Activated T-cell treated with anti-CD3 and anti-CD28 coated beads, Interleukin-2, amount 50 U/mL, for 72 hours (primary cell): ENCODE measurements at regions not wholly inside any gene's neighbourhood (a gene's known extent, or its start where the extent isn't known, plus 50 kb on each side); places are given as distances from the start of the nearest gene placed in this dataset.

ENCODE experiments used
- ATAC-seq, 2 donors: fragments of 150-1000 bp; cut with Tn5 transposase; replicated peaks in 1 of 2; 2 replicates each; pipeline ENCODE4 v1.10.0; 2021; ENCODE audit warnings: moderate library complexity in 2 of 2, mild to moderate bottlenecking in 1 of 2
- DNase-seq, 2 donors: peaks; one replicate each; pipeline ENCODE4 v3.0.0; 2021 to 2022; ENCODE audit warnings: mixed read lengths in 1 of 2
- H3K27ac Mint-ChIP-seq: one replicate; pipeline ENCODE4 v1.8.0; 2022; ENCODE audit warnings: mild to moderate bottlenecking, moderate library complexity, mixed read lengths
- H3K27me3 Mint-ChIP-seq: one replicate; pipeline ENCODE4 v1.8.0; 2022; ENCODE audit warnings: low read depth, mixed read lengths
- H3K36me3 Mint-ChIP-seq, 2 donors: one replicate each; pipeline ENCODE4 v1.8.0; 2022; ENCODE audit warnings: mixed read lengths in 2 of 2, mild to moderate bottlenecking in 1 of 2; ENCODE audit not compliant: insufficient read depth in 2 of 2
- H3K4me1 Mint-ChIP-seq: one replicate; pipeline ENCODE4 v1.8.0; 2022; ENCODE audit warnings: low read depth, mixed read lengths
- H3K4me3 Mint-ChIP-seq, 2 donors: one replicate each; pipeline ENCODE4 v1.8.0; 2022; ENCODE audit warnings: mild to moderate bottlenecking in 2 of 2, mixed read lengths in 2 of 2, moderate library complexity in 2 of 2
- H3K9me3 Mint-ChIP-seq, 2 donors: one replicate each; pipeline ENCODE4 v1.8.0; 2022; ENCODE audit warnings: mixed read lengths in 2 of 2

DNA sequence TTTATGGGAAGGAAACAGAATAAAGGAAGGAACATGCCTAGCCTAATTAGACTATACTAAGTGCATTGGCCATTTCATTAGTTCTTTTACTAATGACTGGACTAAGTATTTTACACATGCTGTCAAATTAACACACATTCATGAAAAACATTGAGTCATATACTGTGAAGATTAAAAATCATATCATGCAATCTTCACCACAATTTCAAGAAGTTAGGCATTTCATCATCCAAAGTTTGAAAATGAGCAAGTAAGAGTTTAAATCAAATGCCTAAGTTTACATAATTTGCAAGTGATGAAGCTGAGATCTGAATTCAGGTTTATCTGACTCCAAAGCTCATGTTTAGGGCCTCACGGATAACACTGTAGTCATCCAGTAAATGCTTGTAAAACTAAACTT, 601.0 kb downstream of the PDCD6IP start:
- Mint-ChIP-seq H3K4me3 (no peak overlapping the region), H3K4me1 (no peaks in the 10 kb centered on the region), H3K27me3 (no peaks in the 10 kb centered on the region), H3K36me3 (peaks cover 0 to 2% of the 10 kb centered on the region in 2 donors), H3K27ac (no peak overlapping the region), H3K9me3 (peaks cover 9 to 15% of the 10 kb centered on the region in 2 donors)
- ATAC-seq, result no peak
- DNase-seq, result no peak

DNA sequence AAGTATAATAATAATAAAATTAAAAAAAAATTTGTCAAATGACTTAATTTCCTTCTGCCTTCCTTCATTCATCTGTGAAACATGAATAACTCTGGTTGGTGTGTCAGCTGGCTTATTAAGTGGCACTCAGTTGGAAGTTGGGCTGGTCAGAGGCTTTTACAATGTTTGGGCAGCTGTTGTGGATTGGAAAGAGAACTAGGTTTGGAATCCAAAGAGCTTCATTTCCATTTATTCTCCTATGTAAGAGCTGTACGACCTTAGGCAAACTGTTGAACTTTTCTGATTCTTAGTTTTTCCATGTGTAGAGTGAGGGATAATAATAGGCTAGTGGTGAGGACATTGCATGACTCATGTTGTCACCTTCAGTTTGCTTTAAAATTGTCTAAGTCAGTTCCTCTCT, 606.7 kb downstream of the PDCD6IP start:
- ATAC-seq (no peak), DNase-seq (no peak)
- Mint-ChIP-seq H3K27me3 (no peaks in the 10 kb centered on the region), H3K9me3 (peaks cover 3 to 11% of the 10 kb centered on the region in 2 donors), H3K27ac (no peak overlapping the region), H3K4me1 (no peaks in the 10 kb centered on the region), H3K4me3 (no peak overlapping the region), H3K36me3 (peaks cover 0 to 4% of the 10 kb centered on the region in 2 donors)

DNA sequence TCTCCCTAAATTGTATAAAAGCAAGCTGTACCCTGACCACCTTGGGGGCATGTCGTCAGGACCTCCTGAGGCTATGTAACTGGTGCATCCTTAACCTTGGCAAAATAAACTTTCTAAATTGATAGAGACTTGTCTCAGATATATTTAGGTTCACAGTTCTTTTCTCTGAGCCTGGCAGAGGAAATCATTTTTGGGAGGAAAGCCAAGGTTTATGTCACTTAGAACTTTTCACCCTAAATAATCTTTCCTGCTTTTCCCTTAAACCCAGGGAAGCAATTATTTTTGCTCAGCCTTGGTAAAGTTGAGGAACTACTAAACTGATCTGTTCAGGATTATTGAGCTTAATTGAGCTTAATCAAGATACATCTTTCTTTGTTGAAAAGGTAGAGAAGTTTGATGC, 608.9 kb downstream of the PDCD6IP start:
- Mint-ChIP-seq H3K4me1 (no peaks in the 10 kb centered on the region), H3K4me3 (no peak overlapping the region), H3K36me3 (peaks cover 0 to 1% of the 10 kb centered on the region in 2 donors), H3K9me3 (peaks cover 0 to 2% of the 10 kb centered on the region in 2 donors), H3K27me3 (no peaks in the 10 kb centered on the region), H3K27ac (no peak overlapping the region)
- ATAC-seq, result no peak
- DNase-seq, result no peak

DNA sequence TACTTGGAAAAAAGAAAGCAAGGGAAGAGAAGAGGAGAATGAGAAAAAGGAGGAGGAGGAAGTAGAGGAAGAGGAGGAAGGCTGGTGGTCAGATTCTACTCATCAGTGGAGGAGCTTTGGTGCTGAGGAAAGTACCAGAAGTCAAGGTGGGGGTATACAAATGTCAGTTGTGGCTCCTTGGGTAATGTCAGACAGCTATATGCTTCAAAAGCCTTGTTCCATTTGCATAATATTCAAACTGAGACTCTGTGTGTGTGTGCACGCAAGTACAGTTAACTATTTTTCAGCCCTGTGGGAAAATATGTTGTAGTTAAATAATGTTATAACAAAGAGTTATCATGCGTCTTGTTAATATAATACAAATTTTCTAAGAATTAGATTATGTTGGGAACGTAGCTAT, 609.7 kb downstream of the PDCD6IP start:
- no peak overlapping the region for H3K4me3 Mint-ChIP-seq

DNA sequence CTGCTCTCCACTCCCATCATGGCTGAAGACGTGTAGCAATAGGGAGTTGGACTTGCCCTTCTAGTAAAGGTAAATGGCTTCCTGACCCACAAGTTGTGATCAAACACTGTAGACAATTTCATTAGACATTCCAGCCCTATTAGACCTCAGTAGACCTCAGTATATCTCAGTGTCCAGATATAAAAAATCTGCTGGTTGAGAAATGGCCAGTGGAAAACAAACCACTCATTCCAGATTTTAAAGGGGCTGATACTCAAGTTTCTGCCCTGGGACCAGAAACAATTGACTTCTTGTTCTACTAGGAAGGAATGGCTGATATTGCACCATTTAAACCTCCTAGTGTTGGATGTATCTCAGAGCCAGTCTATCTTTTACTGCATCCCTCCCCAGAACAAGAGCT, 613.2 kb downstream of the PDCD6IP start:
- Mint-ChIP-seq H3K27me3 (no peaks in the 10 kb centered on the region), H3K4me1 (no peaks in the 10 kb centered on the region), H3K36me3 (no peaks in the 10 kb centered on the region), H3K9me3 (no peaks in the 10 kb centered on the region), H3K27ac (no peak overlapping the region), H3K4me3 (no peak overlapping the region)
- ATAC-seq, result no peak
- no peak for DNase-seq

More for the DNA sequence above, 609.7 kb downstream of the PDCD6IP start:
- ATAC-seq, result no peak
- H3K9me3 Mint-ChIP-seq, result peaks cover 0 to 2% of the 10 kb centered on the region in 2 donors
- no peak for DNase-seq
- H3K4me1 Mint-ChIP-seq, result no peaks in the 10 kb centered on the region
- peaks cover 0 to 1% of the 10 kb centered on the region in 2 donors for H3K36me3 Mint-ChIP-seq
- no peaks in the 10 kb centered on the region for H3K27me3 Mint-ChIP-seq
- H3K27ac Mint-ChIP-seq, result no peak overlapping the region

DNA sequence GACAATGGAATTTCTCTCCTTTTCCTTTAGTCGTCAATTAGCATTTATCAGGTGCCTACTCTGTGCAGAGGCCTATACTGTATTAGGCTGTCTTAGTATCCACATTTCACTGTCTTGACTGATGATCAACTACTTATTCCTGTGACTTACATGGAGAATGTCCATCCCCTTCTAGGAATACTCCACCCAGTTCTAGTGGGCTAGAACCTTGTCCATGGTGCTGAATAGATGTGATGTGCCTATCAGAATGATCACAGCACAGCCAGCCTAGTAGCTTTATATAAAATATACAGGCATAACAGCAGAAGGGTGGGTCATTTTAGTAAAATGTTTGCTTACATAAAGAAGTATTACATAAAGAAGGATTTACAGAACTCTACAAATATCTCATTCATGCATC, 621.4 kb downstream of the PDCD6IP start:
- Mint-ChIP-seq H3K36me3 (no peaks in the 10 kb centered on the region), H3K4me1 (no peaks in the 10 kb centered on the region), H3K27ac (no peak overlapping the region), H3K9me3 (peaks cover 0 to 2% of the 10 kb centered on the region in 2 donors), H3K4me3 (no peak overlapping the region), H3K27me3 (peaks cover 10% of the 10 kb centered on the region)
- no peak for ATAC-seq
- DNase-seq, result no peak

DNA sequence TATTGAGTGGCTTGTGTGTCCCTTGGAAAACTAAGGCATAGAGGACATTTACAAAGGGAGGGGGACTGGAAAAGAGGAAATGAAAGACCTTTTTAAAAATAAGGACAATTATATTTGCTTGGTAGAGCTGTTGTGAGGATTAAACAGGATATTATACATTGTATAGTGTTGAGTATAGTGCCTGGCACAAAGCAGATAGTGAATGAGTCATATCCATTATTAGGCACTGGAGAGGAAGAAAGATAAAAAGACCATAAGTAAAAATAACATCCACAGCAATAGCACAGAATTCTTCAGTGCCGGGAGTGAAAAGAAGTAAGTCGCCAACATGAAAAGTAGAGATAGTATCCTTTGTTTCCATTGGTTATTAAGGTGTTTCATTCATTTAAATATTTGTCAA, 623.3 kb downstream of the PDCD6IP start:
- peaks cover 0 to 2% of the 10 kb centered on the region in 2 donors for H3K9me3 Mint-ChIP-seq
- no peaks in the 10 kb centered on the region for H3K36me3 Mint-ChIP-seq
- peaks cover 10% of the 10 kb centered on the region for H3K27me3 Mint-ChIP-seq
- DNase-seq, result no peak
- no peaks in the 10 kb centered on the region for H3K4me1 Mint-ChIP-seq
- H3K4me3 Mint-ChIP-seq, result no peak overlapping the region
- ATAC-seq, result no peak
- H3K27ac Mint-ChIP-seq, result no peak overlapping the region

DNA sequence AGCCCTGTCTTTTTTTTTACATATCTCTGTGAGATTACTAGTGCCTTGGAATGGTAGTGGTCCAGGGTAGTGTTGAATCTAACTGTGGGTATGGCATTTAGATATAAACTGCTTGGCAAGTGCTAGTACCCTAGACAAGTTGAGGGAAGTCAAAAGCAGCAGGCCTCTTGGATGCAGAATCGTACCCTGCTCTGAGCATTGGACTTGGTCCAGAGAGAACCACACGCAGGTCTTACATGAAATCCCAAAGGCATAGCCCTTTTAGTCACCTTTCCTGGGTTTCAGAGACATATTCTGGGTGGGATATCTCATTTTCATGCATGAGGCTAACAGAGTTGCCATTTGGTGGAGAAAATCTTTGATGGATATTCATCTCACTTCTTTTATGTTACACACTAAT, 641.4 kb downstream of the PDCD6IP start:
- no peaks in the 10 kb centered on the region for H3K4me1 Mint-ChIP-seq
- ATAC-seq (no peak), DNase-seq (no peak)
- no peaks in the 10 kb centered on the region for H3K36me3 Mint-ChIP-seq
- H3K27ac Mint-ChIP-seq, result no peak overlapping the region
- peaks cover 4 to 6% of the 10 kb centered on the region in 2 donors for H3K9me3 Mint-ChIP-seq
- no peaks in the 10 kb centered on the region for H3K27me3 Mint-ChIP-seq
- H3K4me3 Mint-ChIP-seq, result no peak overlapping the region

DNA sequence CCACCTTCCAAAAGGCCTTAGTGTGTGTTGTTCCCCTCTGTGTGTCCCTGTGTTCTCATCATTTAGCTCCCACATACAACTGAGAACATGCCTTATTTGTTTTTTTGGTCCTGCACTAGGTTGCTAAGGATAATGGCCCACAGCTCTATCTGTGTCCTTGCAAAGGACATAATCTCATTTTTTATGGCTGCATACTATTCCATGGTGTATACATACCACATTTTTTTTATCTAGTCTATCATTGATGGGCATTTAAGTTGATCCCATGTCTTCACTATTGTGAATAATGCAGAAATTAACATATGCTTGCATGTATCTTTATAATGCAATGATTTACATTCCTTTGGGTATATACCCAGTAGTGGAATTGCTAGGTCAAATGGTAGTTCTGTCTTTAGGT, 645.7 kb downstream of the PDCD6IP start:
- H3K4me3 Mint-ChIP-seq, result no peak overlapping the region
- H3K36me3 Mint-ChIP-seq, result peaks cover 1 to 5% of the 10 kb centered on the region in 2 donors
- ATAC-seq (no peak), DNase-seq (no peak)
- H3K27me3 Mint-ChIP-seq, result no peaks in the 10 kb centered on the region
- H3K27ac Mint-ChIP-seq, result no peak overlapping the region
- H3K4me1 Mint-ChIP-seq, result no peaks in the 10 kb centered on the region
- H3K9me3 Mint-ChIP-seq, result peaks cover 12 to 16% of the 10 kb centered on the region in 2 donors

DNA sequence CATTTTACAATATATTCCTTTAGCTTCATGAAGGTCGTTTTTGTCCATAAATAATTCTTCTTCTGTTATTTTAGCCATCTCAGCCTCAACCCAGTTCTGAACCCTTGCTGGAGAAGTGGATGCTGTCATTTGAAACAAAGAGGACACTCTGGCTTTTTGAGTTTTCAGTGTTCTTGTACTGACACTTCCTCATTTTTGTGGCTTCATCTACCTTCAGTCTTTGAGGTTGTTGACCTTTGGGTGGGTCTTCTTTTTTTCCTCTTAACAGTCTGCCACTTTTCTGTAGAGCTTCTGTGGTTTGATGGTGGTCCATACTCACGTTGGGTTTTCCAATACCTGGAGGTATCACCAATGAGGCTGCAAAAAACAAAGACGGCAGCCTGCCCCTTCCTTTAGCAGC, 650.9 kb downstream of the PDCD6IP start:
- ATAC-seq (no peak), DNase-seq (no peak)
- H3K4me1 Mint-ChIP-seq, result no peaks in the 10 kb centered on the region
- H3K4me3 Mint-ChIP-seq, result no peak overlapping the region
- H3K27ac Mint-ChIP-seq, result no peak overlapping the region
- H3K27me3 Mint-ChIP-seq, result no peaks in the 10 kb centered on the region
- peaks cover 1 to 5% of the 10 kb centered on the region in 2 donors for H3K36me3 Mint-ChIP-seq
- peaks cover 12% of the 10 kb centered on the region in 2 donors for H3K9me3 Mint-ChIP-seq

DNA sequence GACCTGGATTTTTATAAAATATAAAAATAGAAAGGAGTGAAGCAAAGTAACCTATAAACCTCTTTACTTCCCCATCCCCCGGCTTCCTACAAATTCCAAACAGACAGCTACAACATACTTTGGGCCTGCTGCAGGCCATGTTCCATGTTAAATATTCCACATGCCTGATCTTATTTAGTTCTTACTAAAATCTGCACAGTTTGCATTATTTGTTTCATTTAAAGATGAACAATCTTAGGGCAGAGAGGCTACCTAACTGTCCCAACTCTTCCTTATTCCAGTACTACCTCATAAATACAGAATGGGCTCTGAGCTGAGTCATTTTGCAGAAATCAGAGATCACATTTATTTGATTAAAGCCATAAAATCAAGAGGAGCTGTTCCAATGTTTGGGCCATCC, 665.0 kb downstream of the PDCD6IP start:
- Mint-ChIP-seq H3K4me1 (no peaks in the 10 kb centered on the region), H3K4me3 (no peak overlapping the region)

DNA sequence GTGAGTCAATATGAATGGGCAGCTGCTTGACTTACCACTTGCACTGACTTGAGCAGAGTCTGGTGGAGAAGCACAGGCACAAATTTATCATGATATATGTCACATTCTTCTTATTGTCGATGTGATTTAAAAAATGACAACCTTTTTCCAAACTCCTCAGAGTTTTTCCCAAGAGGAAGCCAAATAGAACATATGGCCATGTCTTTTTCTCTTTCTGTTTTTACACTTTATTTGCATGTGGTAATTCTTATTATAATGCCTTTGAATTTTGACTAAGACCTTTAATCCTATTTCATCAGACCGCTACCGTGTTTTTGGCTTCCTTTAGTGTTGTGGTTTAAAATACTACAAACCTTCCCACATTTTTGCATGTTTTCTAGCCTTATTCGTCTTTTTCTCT, 666.2 kb downstream of the PDCD6IP start:
- ATAC-seq, result no peak
- peaks cover 0 to 6% of the 10 kb centered on the region in 2 donors for H3K36me3 Mint-ChIP-seq
- H3K27me3 Mint-ChIP-seq, result no peaks in the 10 kb centered on the region

More for the DNA sequence above, 665.0 kb downstream of the PDCD6IP start:
- DNase-seq (no peak), ATAC-seq (no peak)
- H3K9me3 Mint-ChIP-seq, result peaks cover 9 to 13% of the 10 kb centered on the region in 2 donors
- no peaks in the 10 kb centered on the region for H3K27me3 Mint-ChIP-seq
- H3K27ac Mint-ChIP-seq, result no peak overlapping the region
- H3K36me3 Mint-ChIP-seq, result peaks cover 0 to 11% of the 10 kb centered on the region in 2 donors

DNA sequence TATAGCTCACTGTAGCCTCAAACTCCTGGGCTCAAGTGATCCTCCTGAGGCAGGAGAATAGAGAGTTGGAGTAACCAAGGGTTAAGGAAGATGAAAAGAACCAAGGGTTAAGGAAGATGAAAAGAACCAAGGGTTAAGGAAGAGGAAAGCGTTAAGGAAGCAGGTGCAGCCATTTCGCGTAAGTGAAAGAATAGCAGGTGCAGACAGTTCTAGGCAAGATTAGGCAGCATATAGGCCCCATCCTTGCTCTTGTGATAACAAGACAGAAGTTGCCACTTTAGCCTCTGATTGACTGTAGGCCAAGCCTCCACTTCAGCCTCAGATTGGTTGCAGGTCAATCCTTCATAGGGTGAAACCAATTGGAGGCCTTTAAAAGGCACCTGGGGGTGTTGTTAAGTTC, 677.4 kb downstream of the PDCD6IP start:
- no peak overlapping the region for H3K27ac Mint-ChIP-seq

More for the DNA sequence above, 666.2 kb downstream of the PDCD6IP start:
- no peak for DNase-seq
- Mint-ChIP-seq H3K9me3 (peaks cover 7 to 13% of the 10 kb centered on the region in 2 donors), H3K27ac (no peak overlapping the region), H3K4me1 (no peaks in the 10 kb centered on the region), H3K4me3 (no peak overlapping the region)

DNA sequence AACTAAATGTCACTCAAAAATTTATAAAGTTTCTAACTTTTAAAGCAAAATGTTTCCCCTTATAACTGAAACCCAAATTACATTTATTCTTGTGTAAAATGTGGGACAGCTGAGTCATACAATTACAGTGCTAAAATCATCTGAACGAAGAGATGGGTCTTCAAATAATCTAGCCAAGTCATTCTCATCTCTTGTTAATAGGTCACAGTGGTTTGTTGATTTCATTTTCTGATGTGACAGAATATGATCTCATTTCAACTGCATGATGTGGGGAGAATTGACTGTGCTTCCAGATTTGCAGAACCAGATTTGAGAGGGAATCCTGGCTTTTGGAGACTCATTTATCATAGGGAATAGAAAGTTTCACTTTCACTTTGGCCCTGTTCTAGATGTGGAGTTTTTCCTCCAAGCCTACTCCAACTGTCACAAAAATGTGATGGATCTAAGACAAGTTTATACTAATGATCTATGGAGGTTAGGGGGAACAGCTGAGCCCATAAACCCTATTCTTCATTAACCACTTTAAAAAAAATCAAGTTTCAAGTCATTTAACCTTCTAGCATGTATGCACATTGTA, 685.0 kb downstream of the PDCD6IP start:
- peak overlapping the region; percentile 35 to 45 for H3K4me3 Mint-ChIP-seq
- peaks cover 22% of the 10 kb centered on the region for H3K4me1 Mint-ChIP-seq
- H3K27me3 Mint-ChIP-seq, result no peaks in the 10 kb centered on the region

More for the DNA sequence above, 677.4 kb downstream of the PDCD6IP start:
- Mint-ChIP-seq H3K4me1 (no peaks in the 10 kb centered on the region), H3K9me3 (peaks cover 2 to 6% of the 10 kb centered on the region in 2 donors), H3K4me3 (no peak overlapping the region), H3K27me3 (no peaks in the 10 kb centered on the region), H3K36me3 (no peaks in the 10 kb centered on the region)
- ATAC-seq, result no peak
- no peak for DNase-seq

More for the DNA sequence above, 685.0 kb downstream of the PDCD6IP start:
- DNase-seq (no peak), ATAC-seq (peak; percentile 34 to 53)
- peaks cover 3 to 5% of the 10 kb centered on the region in 2 donors for H3K9me3 Mint-ChIP-seq
- peaks cover 0 to 1% of the 10 kb centered on the region in 2 donors for H3K36me3 Mint-ChIP-seq
- no peak overlapping the region for H3K27ac Mint-ChIP-seq
